Spleen (tissue), 7 donors: ENCODE measurements at regions not wholly inside any gene's neighbourhood (a gene's known extent, or its start where the extent isn't known, plus 50 kb on each side); places are given as distances from the start of the nearest gene placed in this dataset.

Source experiments
- POLR2A ChIP-seq, 3 donors: fragments of 450-650 bp; IDR thresholded peaks; one replicate each; pipeline ENCODE4 v1.5.1; 2017; ENCODE audit warnings: antibody characterized with exemption in 3 of 3, mild to moderate bottlenecking in 1 of 3
- POLR2AphosphoS5 ChIP-seq, 3 donors: sonication (generic); formaldehyde crosslinking; IDR thresholded peaks; one replicate each; pipeline ENCODE4 v1.5.1; 2017; ENCODE audit warnings: antibody characterized with exemption in 3 of 3
- TF ChIP-seq, protein P1 (sequence below), 11 experiments: fragments of 200-600 bp in 7 of 11; fragments of 450-650 bp in 4 of 11; sonication (generic) in 4 of 11; IDR thresholded peaks in 8 of 11; conservative IDR thresholded peaks in 3 of 11; 1 replicate in 7 of 11; 2 replicates in 4 of 11; pipeline versions ENCODE4 v1.4.0 to v1.8.0; 2016 to 2021; ENCODE audit warnings: antibody characterized with exemption in 11 of 11, inconsistent platforms in 4 of 11, mild to moderate bottlenecking in 1 of 11
- donor health status: DM: no; HTN: no; CAD: no; lungs with moderate emphysema.
- donor health status: DM: no; HTN: no; CAD: no.
- donor health status: DM: no; HTN: no; CAD: no.

DNA sequence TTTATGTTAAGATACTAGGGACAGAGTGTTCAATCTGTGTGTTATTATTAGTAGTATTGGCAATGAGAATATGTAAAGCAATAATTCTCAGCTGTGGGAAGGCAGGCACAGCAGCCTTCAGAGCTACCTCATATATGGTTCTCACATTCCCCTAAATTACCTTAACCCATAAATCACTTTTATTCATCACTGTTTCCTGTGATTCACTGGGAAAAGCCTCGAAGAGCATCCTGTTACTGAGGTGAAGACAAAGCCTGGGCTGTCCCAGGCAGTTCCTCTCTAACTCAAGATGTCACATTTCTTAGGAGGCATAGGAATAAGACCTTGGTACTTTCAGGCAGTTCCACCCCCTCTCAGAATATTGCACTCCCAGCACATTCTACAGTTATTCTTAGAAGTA lies 965.7 kb downstream of the NCAM2 start:
- TF ChIP-seq, protein P1, sequence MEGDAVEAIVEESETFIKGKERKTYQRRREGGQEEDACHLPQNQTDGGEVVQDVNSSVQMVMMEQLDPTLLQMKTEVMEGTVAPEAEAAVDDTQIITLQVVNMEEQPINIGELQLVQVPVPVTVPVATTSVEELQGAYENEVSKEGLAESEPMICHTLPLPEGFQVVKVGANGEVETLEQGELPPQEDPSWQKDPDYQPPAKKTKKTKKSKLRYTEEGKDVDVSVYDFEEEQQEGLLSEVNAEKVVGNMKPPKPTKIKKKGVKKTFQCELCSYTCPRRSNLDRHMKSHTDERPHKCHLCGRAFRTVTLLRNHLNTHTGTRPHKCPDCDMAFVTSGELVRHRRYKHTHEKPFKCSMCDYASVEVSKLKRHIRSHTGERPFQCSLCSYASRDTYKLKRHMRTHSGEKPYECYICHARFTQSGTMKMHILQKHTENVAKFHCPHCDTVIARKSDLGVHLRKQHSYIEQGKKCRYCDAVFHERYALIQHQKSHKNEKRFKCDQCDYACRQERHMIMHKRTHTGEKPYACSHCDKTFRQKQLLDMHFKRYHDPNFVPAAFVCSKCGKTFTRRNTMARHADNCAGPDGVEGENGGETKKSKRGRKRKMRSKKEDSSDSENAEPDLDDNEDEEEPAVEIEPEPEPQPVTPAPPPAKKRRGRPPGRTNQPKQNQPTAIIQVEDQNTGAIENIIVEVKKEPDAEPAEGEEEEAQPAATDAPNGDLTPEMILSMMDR (IDR thresholded peaks at IDR 0.05 in 8 of 11, conservative IDR thresholded peaks at IDR 0.05 in 3 of 11): no peak
- no peak for TF ChIP-seq POLR2A (IDR thresholded peaks at IDR 0.05)
- TF ChIP-seq POLR2AphosphoS5 (IDR thresholded peaks at IDR 0.05): no peak
